HCT116 (cell line): ENCODE measurements at regions not wholly inside any gene's neighbourhood (a gene's known extent, or its start where the extent isn't known, plus 50 kb on each side); places are given as distances from the start of the nearest gene placed in this dataset.

Experiments
- ATAC-seq: fragments of 200-7000 bp; cut with Tn5 transposase; 2 replicates; pipeline ENCODE4 v1.9.1; 2020; ENCODE audit warnings: mild to moderate bottlenecking, moderate library complexity
- BruUV-seq: library from RNA; stranded (reverse); fragments of 400-500 nt; replicated peaks from 2 replicates; lab custom pipeline; 2021; lab: Mats Ljungman, UMichigan
- CTCF ChIA-PET: fragments of 300-600 bp; sonication (Branson Sonifier 250); formaldehyde crosslinking; loops from one replicate; lab custom pipeline; 2021; ENCODE audit warnings: antibody characterized with exemption; lab: Charles Lee
- POLR2A ChIA-PET: fragments of 300-600, 350-600 bp; sonication (Branson Sonifier 250); formaldehyde crosslinking; loops from one replicate; lab custom pipeline; 2021; ENCODE audit warnings: antibody characterized with exemption; lab: Charles Lee
- RAD21 ChIA-PET, 2 experiments: fragments of 300-600 bp; sonication (Branson Sonifier 250); formaldehyde crosslinking; loops; one replicate each; lab custom pipeline; 2023; ENCODE audit warnings: low total read pairs in 2 of 2; ENCODE audit not compliant: uncharacterized antibody in 2 of 2, unreplicated experiment in 2 of 2, low non-redundant PET in 1 of 2; lab: Charles Lee
- DNase-seq: peaks from one replicate; pipeline ENCODE4 v3.0.0-alpha.2; 2010; ENCODE audit warnings: low read depth, low spot score
- H2AFZ ChIP-seq: fragments of 200-600 bp; shearing (Covaris generic), sonication (generic); 2 replicates; pipeline ENCODE4 v1.6.1; 2017; ENCODE audit warnings: low read depth, mixed run types, mixed read lengths, antibody characterized with exemption, low read length; ENCODE audit not compliant: poor library complexity, severe bottlenecking
- H3K27ac ChIP-seq: 2 replicates; pipeline ENCODE4 v1.5.1; 2012; ENCODE audit warnings: low read depth, low read length
- H3K27me3 ChIP-seq: fragments of 200-600 bp; sonication (generic); 2 replicates; pipeline ENCODE4 v1.6.1; 2016; ENCODE audit warnings: mixed run types, low read length, mixed read lengths; ENCODE audit not compliant: insufficient read depth
- H3K36me3 ChIP-seq, 2 experiments: fragments of 200-500 bp in 1 of 2; fragments of 200-600 bp in 1 of 2; sonication (Bioruptor generic) in 1 of 2; sonication (generic) in 1 of 2; 2 replicates each; pipeline versions ENCODE4 v1.5.1 to v1.6.1; 2014 to 2016; ENCODE audit warnings: low read length in 2 of 2, inconsistent platforms in 1 of 2, mixed read lengths in 1 of 2, mixed run types in 1 of 2; ENCODE audit not compliant: insufficient read depth in 2 of 2, control insufficient read depth in 1 of 2
- H3K4me1 ChIP-seq, 2 experiments: fragments of 200-600 bp in 1 of 2; sonication (generic) in 1 of 2; 2 replicates each; pipeline versions ENCODE4 v1.5.1 to v1.6.1; 2012 to 2017; ENCODE audit warnings: low read length in 2 of 2, inconsistent platforms in 1 of 2, mild to moderate bottlenecking in 1 of 2, mixed read lengths in 1 of 2, mixed run types in 1 of 2, moderate library complexity in 1 of 2; ENCODE audit not compliant: insufficient read depth in 2 of 2, control insufficient read depth in 1 of 2
- H3K4me2 ChIP-seq: fragments of 200-600 bp; sonication (generic); 2 replicates; pipeline ENCODE4 v1.6.1; 2017; ENCODE audit warnings: mixed run types, low read length, mixed read lengths
- H3K4me3 ChIP-seq, 2 experiments: fragments of 200-600 bp in 1 of 2; sonication (generic) in 1 of 2; replicated peaks in 1 of 2; 2 replicates each; pipeline ENCODE4 v1.5.1; 2011 to 2016; ENCODE audit warnings: low read length in 2 of 2, control low read depth in 1 of 2, low read depth in 1 of 2, mild to moderate bottlenecking in 1 of 2, mixed read lengths in 1 of 2, mixed run types in 1 of 2
- H3K79me2 ChIP-seq: fragments of 200-600 bp; sonication (generic); 2 replicates; pipeline ENCODE4 v1.6.1; 2017; ENCODE audit warnings: mild to moderate bottlenecking, mixed run types, low read length, moderate library complexity, mixed read lengths; ENCODE audit not compliant: insufficient read depth
- H3K9ac ChIP-seq: fragments of 200-600 bp; sonication (generic); 2 replicates; pipeline ENCODE4 v1.6.1; 2016; ENCODE audit warnings: low read length, mixed read lengths
- H3K9me2 ChIP-seq: fragments of 200-600 bp; sonication (generic), shearing (Covaris generic); 2 replicates; pipeline ENCODE4 v1.6.1; 2017; ENCODE audit warnings: mixed run types, mild to moderate bottlenecking, moderate library complexity; ENCODE audit not compliant: insufficient read depth
- H3K9me3 ChIP-seq, 2 experiments: fragments of 200-500 bp in 1 of 2; fragments of 200-600 bp in 1 of 2; sonication (Bioruptor generic) in 1 of 2; sonication (generic) in 1 of 2; 2 replicates each; pipeline ENCODE4 v1.6.1; 2014 to 2017; ENCODE audit warnings: low read length in 2 of 2, mixed read lengths in 2 of 2, inconsistent platforms in 1 of 2, low read depth in 1 of 2, mild to moderate bottlenecking in 1 of 2, mixed run types in 1 of 2, moderate library complexity in 1 of 2; ENCODE audit not compliant: control insufficient read depth in 1 of 2, insufficient read depth in 1 of 2
- H4K20me1 ChIP-seq: fragments of 200-600 bp; sonication (generic), shearing (Covaris generic); 2 replicates; pipeline ENCODE4 v1.6.1; 2017; ENCODE audit warnings: mixed run types, mild to moderate bottlenecking, moderate library complexity; ENCODE audit not compliant: insufficient read depth
- ATF3 ChIP-seq: IDR thresholded peaks from 2 replicates; pipeline ENCODE4 v1.6.1; 2012
- CEBPB ChIP-seq: IDR thresholded peaks from 2 replicates; pipeline ENCODE4 v1.6.1; 2012; ENCODE audit warnings: low read depth
- EGR1 ChIP-seq: IDR thresholded peaks from 2 replicates; pipeline ENCODE4 v1.6.1; 2012; ENCODE audit warnings: low read depth
- EZH2 ChIP-seq: fragments of 200-600 bp; sonication (generic); IDR thresholded peaks from 2 replicates; pipeline ENCODE4 v1.6.1; 2017; ENCODE audit warnings: antibody characterized with exemption, mixed run types
- EZH2phosphoT487 ChIP-seq: fragments of 200-600 bp; IDR thresholded peaks from 2 replicates; pipeline ENCODE4 v1.6.1; 2018; ENCODE audit warnings: antibody characterized with exemption, borderline replicate concordance
- FOSL1 ChIP-seq: IDR thresholded peaks from 2 replicates; pipeline ENCODE4 v1.6.1; 2012; ENCODE audit warnings: low read depth
- JUND ChIP-seq: IDR thresholded peaks from 2 replicates; pipeline ENCODE4 v1.6.1; 2012
- MAX ChIP-seq: IDR thresholded peaks from 2 replicates; pipeline ENCODE4 v1.6.1; 2012
- POLR2A ChIP-seq: IDR thresholded peaks from 2 replicates; pipeline ENCODE4 v1.7.0; 2011; ENCODE audit warnings: borderline replicate concordance; ENCODE audit not compliant: insufficient read depth, insufficient read length; ENCODE audit errors: extremely low read depth
- POLR2AphosphoS5 ChIP-seq: IDR thresholded peaks from 2 replicates; pipeline ENCODE4 v1.6.1; 2011; ENCODE audit warnings: mild to moderate bottlenecking, low read depth, low read length, moderate library complexity
- SIN3A ChIP-seq: IDR thresholded peaks from 2 replicates; pipeline ENCODE4 v1.6.1; 2012; ENCODE audit warnings: low read depth
- SP1 ChIP-seq: IDR thresholded peaks from 2 replicates; pipeline ENCODE4 v1.6.1; 2012; ENCODE audit warnings: low read depth
- TCF7L2 ChIP-seq: IDR thresholded peaks from 2 replicates; pipeline ENCODE4 v1.7.0; 2011; ENCODE audit warnings: borderline replicate concordance, inconsistent platforms; ENCODE audit not compliant: insufficient read depth, insufficient read length; ENCODE audit errors: extremely low read depth
- YY1 ChIP-seq: IDR thresholded peaks from 2 replicates; pipeline ENCODE4 v1.6.1; 2011; ENCODE audit warnings: low read length, low read depth, moderate library complexity, mild to moderate bottlenecking; ENCODE audit not compliant: insufficient replicate concordance; ENCODE audit errors: extremely low read depth
- ZBTB33 ChIP-seq: IDR thresholded peaks from 2 replicates; pipeline ENCODE4 v1.6.1; 2011; ENCODE audit warnings: mild to moderate bottlenecking, low read length, moderate library complexity; ENCODE audit not compliant: insufficient replicate concordance; ENCODE audit errors: extremely low read depth
- intact Hi-C: fragments of 100-400 bp; cut with micrococcal nuclease; formaldehyde crosslinking; loops from 2 replicates; pipeline ENCODE4 v1.10.0; 2022

- no peaks in the 10 kb centered on the region for H4K20me1 ChIP-seq
- no peaks in the 10 kb centered on the region for H3K27me3 ChIP-seq
- H3K27ac ChIP-seq: no peak overlapping the region
- no peak overlapping the region for H3K4me3 ChIP-seq
- ATAC-seq (no peak), DNase-seq (no peak)
- H3K4me1 ChIP-seq: no peaks in the 10 kb centered on the region
- H2AFZ ChIP-seq: no peak overlapping the region
- CTCF ChIA-PET: no interaction called here
- H3K79me2 ChIP-seq: no peaks in the 10 kb centered on the region
- BruUV-seq: no TSS peak
- POLR2A ChIA-PET: no interaction called here
- intact Hi-C loops: no loop called here
- no peaks in the 10 kb centered on the region for H3K36me3 ChIP-seq
- no peaks in the 10 kb centered on the region for H3K9me2 ChIP-seq
- TF ChIP-seq ZBTB33 (no peak), FOSL1 (no peak), JUND (no peak), POLR2AphosphoS5 (no peak), SIN3A (no peak), EZH2 (no peak)
- RAD21 ChIA-PET: no interaction called here
- no peak overlapping the region for H3K9ac ChIP-seq
- peaks cover 9 to 23% of the 10 kb centered on the region in 2 experiments; a peak in 2 of 4 replicates for H3K9me3 ChIP-seq
- H3K4me2 ChIP-seq: no peak overlapping the region
Measured at GRCh38 chr9:80492221-80492620, 920.5 kb downstream of the TLE4 start.

- ATAC-seq (no peak), DNase-seq (no peak)
- Histone ChIP-seq H3K9me3 (peaks cover 9 to 23% of the 10 kb centered on the region in 2 experiments; a peak in 2 of 4 replicates), H3K9me2 (no peaks in the 10 kb centered on the region), H3K27ac (no peak overlapping the region), H3K4me1 (no peaks in the 10 kb centered on the region), H3K79me2 (no peaks in the 10 kb centered on the region), H3K4me2 (no peak overlapping the region), H2AFZ (no peak overlapping the region), H3K9ac (no peak overlapping the region), H3K4me3 (no peak overlapping the region), H4K20me1 (no peaks in the 10 kb centered on the region), H3K36me3 (no peaks in the 10 kb centered on the region), H3K27me3 (no peaks in the 10 kb centered on the region)
- intact Hi-C loops: no loop called here
- POLR2A ChIA-PET: no interaction called here
- RAD21 ChIA-PET: no interaction called here
- CTCF ChIA-PET: no interaction called here
- no TSS peak for BruUV-seq
- TF ChIP-seq ATF3 (no peak), YY1 (no peak), JUND (no peak), ZBTB33 (no peak), EGR1 (no peak), POLR2A (no peak), TCF7L2 (no peak), EZH2phosphoT487 (no peak), MAX (no peak), SP1 (no peak), CEBPB (no peak)
Measured at GRCh38 chr9:80491086-80491696, 919.4 kb downstream of the TLE4 start.
